ENCODE measurements at regions not wholly inside any gene's neighbourhood (a gene's known extent, or its start where the extent isn't known, plus 50 kb on each side); places are given as distances from the start of the nearest gene placed in this dataset.

GRCh38 chr1:219313961-219314360, 140.3 kb downstream of the LYPLAL1 start:
- no peak for DNase-seq (ENCODE audit: low read depth)

GRCh38 chr1:219312967-219313366, 139.3 kb downstream of the LYPLAL1 start:
- no peak for DNase-seq (ENCODE audit: low read depth)

GRCh38 chr1:219310181-219310728, 136.6 kb downstream of the LYPLAL1 start:
- DNase-seq (ENCODE audit: low read depth) = no peak

GRCh38 chr1:219308367-219308766, 134.7 kb downstream of the LYPLAL1 start:
- DNase-seq (ENCODE audit: low read depth) = no peak

- no peak for DNase-seq (ENCODE audit: low read depth)
Measured at GRCh38 chr1:219304227-219305226, 130.8 kb downstream of the LYPLAL1 start.

- no peak for DNase-seq (ENCODE audit: low read depth)
Measured at GRCh38 chr1:219302697-219303096, 129.0 kb downstream of the LYPLAL1 start.

- no peak for DNase-seq (ENCODE audit: low read depth)
Measured at GRCh38 chr1:219299420-219299819, 125.7 kb downstream of the LYPLAL1 start.

GRCh38 chr1:219298571-219299148, 125.0 kb downstream of the LYPLAL1 start:
- DNase-seq (ENCODE audit: low read depth) = no peak

- no peak for DNase-seq (ENCODE audit: low read depth)
Measured at GRCh38 chr1:219296430-219297355, 123.0 kb downstream of the LYPLAL1 start.

- DNase-seq (ENCODE audit: low read depth) = no peak
Measured at GRCh38 chr1:219294251-219294650, 120.6 kb downstream of the LYPLAL1 start.

- no peak for DNase-seq (ENCODE audit: low read depth)
Measured at GRCh38 chr1:219293410-219293809, 119.7 kb downstream of the LYPLAL1 start.

- DNase-seq (ENCODE audit: low read depth) = no peak
Measured at GRCh38 chr1:219292999-219293398, 119.3 kb downstream of the LYPLAL1 start.

GRCh38 chr1:219292341-219292740, 118.7 kb downstream of the LYPLAL1 start:
- DNase-seq (ENCODE audit: low read depth) = no peak

GRCh38 chr1:219289171-219289570, 115.5 kb downstream of the LYPLAL1 start:
- DNase-seq (ENCODE audit: low read depth) = no peak

- DNase-seq (ENCODE audit: low read depth) = no peak
Measured at GRCh38 chr1:219283541-219283940, 109.9 kb downstream of the LYPLAL1 start.

GRCh38 chr1:219281831-219282230, 108.2 kb downstream of the LYPLAL1 start:
- DNase-seq (ENCODE audit: low read depth) = no peak

GRCh38 chr1:219279017-219279770, 105.5 kb downstream of the LYPLAL1 start:
- no peak for DNase-seq (ENCODE audit: low read depth)

GRCh38 chr1:219278288-219278687, 104.6 kb downstream of the LYPLAL1 start:
- DNase-seq (ENCODE audit: low read depth) = no peak

GRCh38 chr1:219277304-219278105, 103.8 kb downstream of the LYPLAL1 start:
- no peak for DNase-seq (ENCODE audit: low read depth)

- no peak for DNase-seq (ENCODE audit: low read depth)
Measured at GRCh38 chr1:219276049-219276738, 102.5 kb downstream of the LYPLAL1 start.

Measured in activated T-helper 9 cell treated with anti-CD3 and anti-CD28 coated beads, Interleukin-2, amount 50 U/mL, for 16 hours (primary cell).